Duodenal mucosa (tissue), 2 donors: ENCODE measurements at regions not wholly inside any gene's neighbourhood (a gene's known extent, or its start where the extent isn't known, plus 50 kb on each side); places are given as distances from the start of the nearest gene placed in this dataset.

Source experiments
- H3K27ac ChIP-seq: one replicate; pipeline ENCODE4 v1.7.0; 2013; ENCODE audit warnings: low read depth, low read length
- H3K27me3 ChIP-seq, 2 donors: one replicate each; pipeline ENCODE4 v1.7.0; 2013; ENCODE audit warnings: low read length in 2 of 2, control low read depth in 1 of 2; ENCODE audit not compliant: insufficient read depth in 2 of 2, control insufficient read depth in 1 of 2
- H3K36me3 ChIP-seq, 2 donors: one replicate each; pipeline ENCODE4 v1.7.0; 2013; ENCODE audit warnings: low read length in 2 of 2, control low read depth in 1 of 2; ENCODE audit not compliant: insufficient read depth in 2 of 2, control insufficient read depth in 1 of 2
- H3K4me1 ChIP-seq, 2 donors: one replicate each; pipeline ENCODE4 v1.7.0; 2013; ENCODE audit warnings: low read length in 2 of 2, control low read depth in 1 of 2; ENCODE audit not compliant: insufficient read depth in 2 of 2, control insufficient read depth in 1 of 2
- H3K4me3 ChIP-seq, 2 donors: one replicate each; pipeline ENCODE4 v1.7.0; 2013; ENCODE audit warnings: low read length in 2 of 2, low read depth in 1 of 2
- H3K9ac ChIP-seq, 2 donors: one replicate each; pipeline ENCODE4 v1.7.0; 2013; ENCODE audit warnings: low read length in 2 of 2, low read depth in 1 of 2
- H3K9me3 ChIP-seq, 2 donors: one replicate each; pipeline ENCODE4 v1.7.0; 2013; ENCODE audit warnings: low read length in 2 of 2, control low read depth in 1 of 2; ENCODE audit not compliant: control insufficient read depth in 1 of 2

DNA sequence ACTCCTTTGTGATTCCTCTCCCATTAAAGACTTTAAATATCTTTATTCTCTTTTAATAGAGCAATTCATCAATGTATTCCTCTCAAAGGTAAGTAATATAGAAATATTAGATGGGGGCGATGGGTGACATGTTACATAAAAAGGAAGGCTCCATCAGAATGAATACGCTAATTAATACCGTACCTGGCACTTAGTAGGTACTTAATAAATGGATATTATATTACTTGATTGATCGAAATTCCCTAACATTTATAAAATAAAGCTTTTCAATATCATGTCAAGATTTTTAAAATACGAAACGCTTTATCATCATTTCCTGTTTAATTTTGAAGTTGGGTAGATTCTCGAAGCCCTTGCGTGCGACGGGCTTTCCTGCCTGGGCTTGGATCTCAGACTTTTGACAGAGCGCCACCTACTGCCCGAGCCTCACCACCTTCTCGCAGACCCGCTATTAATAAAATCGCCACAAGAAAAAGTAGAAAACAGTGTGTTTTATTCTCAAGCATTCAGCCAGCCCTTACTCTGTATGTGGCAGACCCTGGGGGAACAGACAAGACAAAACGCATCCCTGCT lies 99.4 kb downstream of the C5orf15 start:
- H3K9ac ChIP-seq = no peak overlapping the region
- H3K27ac ChIP-seq = no peak overlapping the region
- H3K4me3 ChIP-seq = no peak overlapping the region
- peaks cover 6 to 11% of the 10 kb centered on the region in 2 donors for H3K27me3 ChIP-seq
- H3K4me1 ChIP-seq = no peaks in the 10 kb centered on the region
- no peaks in the 10 kb centered on the region for H3K9me3 ChIP-seq
- H3K36me3 ChIP-seq = no peaks in the 10 kb centered on the region

DNA sequence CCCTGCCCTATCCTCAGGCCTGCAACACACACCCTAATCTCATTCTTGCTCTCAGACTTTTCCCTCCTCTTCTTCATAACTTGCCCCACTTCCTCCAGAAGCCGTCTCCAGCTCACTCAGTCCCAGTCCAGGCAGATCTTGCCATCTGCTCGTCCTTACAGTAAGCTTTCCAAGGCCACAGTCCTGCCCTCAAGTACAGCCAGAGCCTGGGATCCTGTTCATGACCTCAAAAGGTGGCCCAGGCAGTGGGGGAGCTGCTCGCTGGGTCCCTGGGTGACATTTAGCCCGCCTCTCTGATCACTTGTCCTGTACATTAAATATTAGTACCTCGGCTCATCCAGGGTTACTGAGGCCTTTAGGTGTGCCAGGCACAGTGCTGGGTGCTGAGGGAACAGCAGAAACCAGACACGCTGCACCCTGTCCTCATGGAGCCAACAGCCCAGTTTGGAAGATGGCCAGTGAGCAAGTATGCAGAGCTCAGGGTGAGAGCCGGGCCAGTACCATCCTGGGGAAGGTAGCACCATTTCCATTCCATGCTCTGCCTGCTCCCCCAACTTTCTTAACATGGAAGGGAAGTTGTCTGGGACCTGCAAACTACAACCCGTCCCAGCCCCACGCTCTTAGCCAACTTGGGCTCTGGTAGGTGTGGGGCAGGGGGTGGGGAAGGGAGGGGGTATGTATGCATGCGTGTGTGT lies 100.4 kb downstream of the C5orf15 start:
- Histone ChIP-seq H3K27me3 (peaks cover 6 to 11% of the 10 kb centered on the region in 2 donors), H3K9ac (no peak overlapping the region), H3K4me3 (no peak overlapping the region), H3K9me3 (no peaks in the 10 kb centered on the region), H3K36me3 (no peaks in the 10 kb centered on the region), H3K27ac (no peak overlapping the region), H3K4me1 (no peaks in the 10 kb centered on the region)

DNA sequence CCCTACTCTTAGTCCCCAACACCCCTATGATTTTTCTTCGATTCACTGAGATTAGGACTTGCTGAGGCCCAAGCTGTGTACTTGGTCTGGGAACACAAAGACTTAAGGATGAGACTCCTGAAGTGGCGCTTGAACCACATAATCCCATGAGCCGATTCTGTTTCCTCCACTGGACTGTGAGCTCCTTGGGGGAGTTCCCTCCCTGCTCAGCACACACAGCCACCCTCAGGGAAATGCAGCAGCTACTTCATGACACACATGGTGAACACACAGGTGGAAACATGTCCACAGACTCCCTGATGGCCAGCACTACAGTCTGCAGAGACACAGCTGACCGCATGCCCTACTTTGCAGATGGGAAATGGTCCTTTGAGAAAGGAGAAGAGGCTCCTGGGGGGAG lies 101.1 kb downstream of the C5orf15 start:
- Histone ChIP-seq H3K27me3 (peaks cover 6 to 11% of the 10 kb centered on the region in 2 donors), H3K27ac (no peak overlapping the region), H3K9ac (no peak overlapping the region), H3K9me3 (no peaks in the 10 kb centered on the region), H3K4me3 (no peak overlapping the region), H3K36me3 (no peaks in the 10 kb centered on the region), H3K4me1 (no peaks in the 10 kb centered on the region)

DNA sequence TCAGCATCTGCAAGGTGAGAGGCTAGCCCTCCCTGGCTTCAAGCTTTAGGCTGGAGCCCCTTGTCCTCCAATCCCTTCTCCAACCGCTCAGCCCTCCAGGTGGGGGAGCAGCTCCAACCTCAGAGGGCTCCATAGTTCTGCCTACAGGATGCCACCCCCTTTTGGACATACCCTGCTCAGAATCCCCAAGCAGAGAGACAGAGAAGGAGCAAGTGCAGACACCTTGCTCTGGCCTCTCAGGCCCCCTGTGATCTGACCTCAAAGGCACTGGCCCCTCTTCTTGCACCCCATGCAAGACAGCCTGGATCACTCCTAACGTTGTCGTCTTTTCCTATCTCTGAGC lies 101.6 kb downstream of the C5orf15 start:
- Histone ChIP-seq H3K27ac (no peak overlapping the region), H3K9ac (no peak overlapping the region), H3K4me1 (no peaks in the 10 kb centered on the region), H3K36me3 (no peaks in the 10 kb centered on the region), H3K4me3 (no peak overlapping the region), H3K9me3 (no peaks in the 10 kb centered on the region), H3K27me3 (peaks cover 6 to 11% of the 10 kb centered on the region in 2 donors)

GRCh38 chr5:133866160-133866902 lies 102.1 kb downstream of the C5orf15 start:
- no peaks in the 10 kb centered on the region for H3K9me3 ChIP-seq
- no peak overlapping the region for H3K4me3 ChIP-seq
- no peaks in the 10 kb centered on the region for H3K36me3 ChIP-seq
- no peak overlapping the region for H3K9ac ChIP-seq
- H3K27me3 ChIP-seq = peaks cover 6 to 11% of the 10 kb centered on the region in 2 donors
- no peaks in the 10 kb centered on the region for H3K4me1 ChIP-seq
- H3K27ac ChIP-seq = no peak overlapping the region

- no peak overlapping the region for H3K9ac ChIP-seq
- H3K27ac ChIP-seq = no peak overlapping the region
- H3K4me1 ChIP-seq = no peaks in the 10 kb centered on the region
- peaks cover 6% of the 10 kb centered on the region in 2 donors for H3K27me3 ChIP-seq
- H3K36me3 ChIP-seq = no peaks in the 10 kb centered on the region
- no peaks in the 10 kb centered on the region for H3K9me3 ChIP-seq
- H3K4me3 ChIP-seq = no peak overlapping the region
Observed at GRCh38 chr5:133865113-133865512, 103.3 kb downstream of the C5orf15 start.

DNA sequence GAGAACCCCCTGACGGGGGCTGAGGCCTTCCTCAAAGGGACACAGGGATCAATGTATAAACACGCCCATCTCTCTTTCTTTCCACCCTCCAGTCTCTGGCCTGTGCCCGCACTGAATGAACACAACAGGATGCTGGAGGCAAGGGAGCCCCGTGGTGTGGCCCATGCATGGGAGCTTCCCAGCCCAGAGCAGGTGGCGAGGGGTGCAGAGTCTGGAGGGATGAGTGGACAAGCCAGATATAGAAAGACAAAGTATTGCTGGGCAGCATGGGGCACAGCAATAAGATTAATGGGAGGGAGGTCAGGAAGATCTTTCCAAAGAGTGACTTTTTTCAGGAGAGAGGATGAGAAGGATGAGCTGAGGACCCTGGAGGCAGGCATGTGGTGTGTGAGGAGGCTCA lies 103.7 kb downstream of the C5orf15 start:
- peaks cover 3 to 4% of the 10 kb centered on the region in 2 donors for H3K27me3 ChIP-seq
- no peaks in the 10 kb centered on the region for H3K4me1 ChIP-seq
- H3K9ac ChIP-seq = no peak overlapping the region
- H3K9me3 ChIP-seq = no peaks in the 10 kb centered on the region
- H3K36me3 ChIP-seq = no peaks in the 10 kb centered on the region
- H3K4me3 ChIP-seq = no peak overlapping the region
- H3K27ac ChIP-seq = no peak overlapping the region

GRCh38 chr5:133863857-133864585 lies 104.4 kb downstream of the C5orf15 start:
- no peak overlapping the region for H3K9ac ChIP-seq
- no peak overlapping the region for H3K27ac ChIP-seq
- H3K4me1 ChIP-seq = no peaks in the 10 kb centered on the region
- no peak overlapping the region for H3K4me3 ChIP-seq
- H3K36me3 ChIP-seq = no peaks in the 10 kb centered on the region
- peaks cover 0 to under 1% of the 10 kb centered on the region in 2 donors for H3K9me3 ChIP-seq
- peaks cover 0 to 3% of the 10 kb centered on the region in 2 donors for H3K27me3 ChIP-seq

- Histone ChIP-seq H3K4me3 (no peak overlapping the region), H3K27ac (no peak overlapping the region), H3K27me3 (no peaks in the 10 kb centered on the region), H3K36me3 (no peaks in the 10 kb centered on the region), H3K4me1 (no peaks in the 10 kb centered on the region), H3K9me3 (peaks cover 0 to 3% of the 10 kb centered on the region in 2 donors), H3K9ac (no peak overlapping the region)
Observed at GRCh38 chr5:133861161-133861737, 107.2 kb downstream of the C5orf15 start.
